ENCODE measurements at regions not wholly inside any gene's neighbourhood (a gene's known extent, or its start where the extent isn't known, plus 50 kb on each side); places are given as distances from the start of the nearest gene placed in this dataset.

GRCh38 chr20:41927189-41927588 lies 309.0 kb upstream of the CHD6 start:
- TF ChIP-seq CTCF (conservative IDR thresholded peaks at IDR 0.05; ENCODE audit: low read depth, low read length) = no peak
- no peak for DNase-seq (ENCODE audit: low read depth)
- no peak overlapping the region for H3K4me3 ChIP-seq (ENCODE audit: low read depth, low read length)

- no peak overlapping the region for H3K4me3 ChIP-seq (ENCODE audit: low read depth, low read length)
- no peak for DNase-seq (ENCODE audit: low read depth)
- no peak for TF ChIP-seq CTCF (conservative IDR thresholded peaks at IDR 0.05; ENCODE audit: low read depth, low read length)
These were observed 307.3 kb upstream of the CHD6 start for GRCh38 chr20:41925476-41925875.

- no peak for TF ChIP-seq CTCF (conservative IDR thresholded peaks at IDR 0.05; ENCODE audit: low read depth, low read length)
- H3K4me3 ChIP-seq (ENCODE audit: low read depth, low read length) = no peak overlapping the region
- DNase-seq (ENCODE audit: low read depth) = no peak
These were observed 305.4 kb upstream of the CHD6 start for GRCh38 chr20:41923624-41924023.

- TF ChIP-seq CTCF (conservative IDR thresholded peaks at IDR 0.05; ENCODE audit: low read depth, low read length) = no peak
- DNase-seq (ENCODE audit: low read depth) = no peak
- H3K4me3 ChIP-seq (ENCODE audit: low read depth, low read length) = no peak overlapping the region
These were observed 295.0 kb upstream of the CHD6 start for GRCh38 chr20:41913146-41913545.

GRCh38 chr20:41910558-41910957 lies 292.4 kb upstream of the CHD6 start:
- DNase-seq (ENCODE audit: low read depth) = no peak
- no peak for TF ChIP-seq CTCF (conservative IDR thresholded peaks at IDR 0.05; ENCODE audit: low read depth, low read length)
- H3K4me3 ChIP-seq (ENCODE audit: low read depth, low read length) = no peak overlapping the region

- H3K4me3 ChIP-seq (ENCODE audit: low read depth, low read length) = no peak overlapping the region
- DNase-seq (ENCODE audit: low read depth) = no peak
- no peak for TF ChIP-seq CTCF (conservative IDR thresholded peaks at IDR 0.05; ENCODE audit: low read depth, low read length)
These were observed 287.0 kb upstream of the CHD6 start for GRCh38 chr20:41905199-41905598.

GRCh38 chr20:41903586-41903985 lies 285.4 kb upstream of the CHD6 start:
- DNase-seq (ENCODE audit: low read depth) = no peak
- no peak overlapping the region for H3K4me3 ChIP-seq (ENCODE audit: low read depth, low read length)

More at GRCh38 chr20:41903586-41903985, 285.4 kb upstream of the CHD6 start:
- TF ChIP-seq CTCF (conservative IDR thresholded peaks at IDR 0.05; ENCODE audit: low read depth, low read length) = no peak

Data from choroid plexus epithelial cell (primary cell).